ENCODE measurements at regions not wholly inside any gene's neighbourhood (a gene's known extent, or its start where the extent isn't known, plus 50 kb on each side); places are given as distances from the start of the nearest gene placed in this dataset.
"Not testable (repeated sequence)": the region's sequence is repeated elsewhere in the genome, so short reads cannot be mapped to it uniquely, and the experiment has no call there.

DNA sequence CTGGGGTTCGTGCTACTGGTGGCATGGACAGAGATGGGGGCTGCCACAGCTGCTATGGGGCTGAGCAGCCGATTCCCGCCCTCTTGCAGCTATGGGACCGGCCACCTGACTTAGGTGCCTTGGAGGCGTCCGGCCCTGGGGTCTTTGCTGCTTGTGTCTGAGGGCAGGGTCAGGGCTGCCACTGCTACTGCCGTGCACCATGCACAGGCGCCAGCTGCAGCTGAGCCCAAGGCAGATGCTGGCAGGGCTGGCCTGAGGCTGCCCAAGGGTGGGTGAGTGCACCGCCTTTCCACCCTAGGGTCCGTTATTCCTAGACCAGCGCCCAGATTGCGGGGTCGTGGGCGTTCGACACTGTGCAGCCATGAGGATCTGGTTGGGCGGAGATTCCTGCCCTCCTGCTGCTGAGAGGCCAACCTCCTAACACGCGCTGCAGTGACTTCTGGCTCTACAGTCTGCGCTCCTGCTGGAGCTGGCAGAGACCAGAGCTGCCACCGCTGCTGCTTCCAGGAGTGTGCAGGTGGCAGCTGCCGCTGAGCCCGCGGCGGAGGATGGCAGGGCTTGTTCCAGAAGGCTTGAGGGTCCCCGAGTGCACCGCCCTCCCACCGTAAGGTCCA lies 87.0 kb downstream of the POTEM start:
- TF ChIP-seq, protein P1, sequence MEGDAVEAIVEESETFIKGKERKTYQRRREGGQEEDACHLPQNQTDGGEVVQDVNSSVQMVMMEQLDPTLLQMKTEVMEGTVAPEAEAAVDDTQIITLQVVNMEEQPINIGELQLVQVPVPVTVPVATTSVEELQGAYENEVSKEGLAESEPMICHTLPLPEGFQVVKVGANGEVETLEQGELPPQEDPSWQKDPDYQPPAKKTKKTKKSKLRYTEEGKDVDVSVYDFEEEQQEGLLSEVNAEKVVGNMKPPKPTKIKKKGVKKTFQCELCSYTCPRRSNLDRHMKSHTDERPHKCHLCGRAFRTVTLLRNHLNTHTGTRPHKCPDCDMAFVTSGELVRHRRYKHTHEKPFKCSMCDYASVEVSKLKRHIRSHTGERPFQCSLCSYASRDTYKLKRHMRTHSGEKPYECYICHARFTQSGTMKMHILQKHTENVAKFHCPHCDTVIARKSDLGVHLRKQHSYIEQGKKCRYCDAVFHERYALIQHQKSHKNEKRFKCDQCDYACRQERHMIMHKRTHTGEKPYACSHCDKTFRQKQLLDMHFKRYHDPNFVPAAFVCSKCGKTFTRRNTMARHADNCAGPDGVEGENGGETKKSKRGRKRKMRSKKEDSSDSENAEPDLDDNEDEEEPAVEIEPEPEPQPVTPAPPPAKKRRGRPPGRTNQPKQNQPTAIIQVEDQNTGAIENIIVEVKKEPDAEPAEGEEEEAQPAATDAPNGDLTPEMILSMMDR (IDR thresholded peaks at IDR 0.05; ENCODE audit: low read length) = not testable (repeated sequence)
- TF ChIP-seq EZH2 (IDR thresholded peaks at IDR 0.05; ENCODE audit: borderline replicate concordance, low read length) = not testable (repeated sequence)

Measured in OCI-LY1 (cell line).